Stimulated activated CD4-positive, alpha-beta T cell treated with anti-CD3 and anti-CD28 coated beads, Interleukin-12 subunit alpha, Interleukin-12 subunit beta, amount 100 ng/mL, for 48 hours (primary cell): ENCODE measurements at regions not wholly inside any gene's neighbourhood (a gene's known extent, or its start where the extent isn't known, plus 50 kb on each side); places are given as distances from the start of the nearest gene placed in this dataset.
"Not testable (repeated sequence)": the region's sequence is repeated elsewhere in the genome, so short reads cannot be mapped to it uniquely, and the experiment has no call there.

Experiments
- DNase-seq, 3 donors: peaks; one replicate each; pipeline ENCODE4 v3.0.0-alpha.2; 2020; ENCODE audit warnings: low read depth in 2 of 3, low spot score in 1 of 3

- DNase-seq: no peak
Measured at GRCh38 chr2:64936809-64937208, 52.4 kb upstream of the SLC1A4 start.

GRCh38 chr2:64937314-64937686 is 51.9 kb upstream of the SLC1A4 start:
- DNase-seq: not testable (repeated sequence)

GRCh38 chr2:64937687-64938491 is 51.3 kb upstream of the SLC1A4 start:
- no peak for DNase-seq

- DNase-seq: no peak
Measured at GRCh38 chr2:64938607-64939285, 50.5 kb upstream of the SLC1A4 start.

GRCh38 chr2:64939332-64939917 is 49.8 kb upstream of the SLC1A4 start:
- no peak for DNase-seq
